AG04450 (cell line): ENCODE measurements at regions not wholly inside any gene's neighbourhood (a gene's known extent, or its start where the extent isn't known, plus 50 kb on each side); places are given as distances from the start of the nearest gene placed in this dataset.

ENCODE experiments used
- CTCF ChIA-PET: fragments of 300-600, 350-600 bp; formaldehyde crosslinking; extraction: SDS; loops from one replicate; lab custom pipeline; 2022; ENCODE audit warnings: antibody characterized with exemption, inconsistent platforms; lab: Charles Lee
- POLR2A ChIA-PET: fragments of 350-600 bp; formaldehyde crosslinking; extraction: SDS; loops from one replicate; lab custom pipeline; 2021; ENCODE audit warnings: antibody characterized with exemption, inconsistent platforms; lab: Yijun Ruan, JAX
- DNase-seq: peaks from one replicate; pipeline ENCODE4 v3.0.0-alpha.2; 2011; ENCODE audit warnings: low read depth, low spot score
- H3K27ac ChIP-seq: one replicate; pipeline ENCODE4 v1.5.1; 2012; ENCODE audit warnings: low read depth, low read length, control low read depth
- H3K27me3 ChIP-seq: one replicate; pipeline ENCODE4 v1.6.0; 2012; ENCODE audit warnings: low read length; ENCODE audit not compliant: control insufficient read depth, insufficient read depth
- H3K4me3 ChIP-seq: 2 replicates; pipeline ENCODE4 v1.5.1; 2011; ENCODE audit warnings: mild to moderate bottlenecking, low read depth, low read length, control low read depth
- H3K9me3 ChIP-seq: 2 replicates; pipeline ENCODE4 v1.5.1; 2012; ENCODE audit warnings: low read length; ENCODE audit not compliant: control insufficient read depth, insufficient read depth
- CTCF ChIP-seq: IDR thresholded peaks from 2 replicates; pipeline ENCODE4 v1.5.1; 2011; ENCODE audit warnings: low read depth, low read length, control low read depth, inconsistent platforms

GRCh38 chr2:7405861-7406715 lies 488.9 kb downstream of the RNF144A start:
- Histone ChIP-seq H3K27ac (no peak overlapping the region), H3K27me3 (peaks cover 2% of the 10 kb centered on the region), H3K4me3 (no peak overlapping the region), H3K9me3 (no peaks in the 10 kb centered on the region)
- no peak for DNase-seq
- ChIA-PET CTCF (no interaction called here), POLR2A (no interaction called here)
- no peak for TF ChIP-seq CTCF

GRCh38 chr2:7407001-7407400 lies 489.8 kb downstream of the RNF144A start:
- POLR2A ChIA-PET, result no interaction called here
- Histone ChIP-seq H3K27ac (no peak overlapping the region), H3K9me3 (no peaks in the 10 kb centered on the region), H3K4me3 (no peak overlapping the region), H3K27me3 (peaks cover 2% of the 10 kb centered on the region)
- no peak for TF ChIP-seq CTCF
- no peak for DNase-seq
- CTCF ChIA-PET, result no interaction called here

GRCh38 chr2:7407906-7408680 lies 490.9 kb downstream of the RNF144A start:
- CTCF ChIA-PET, result no interaction called here
- no peak for TF ChIP-seq CTCF

GRCh38 chr2:7411691-7412090 lies 494.5 kb downstream of the RNF144A start:
- no peak for DNase-seq
- no peak for TF ChIP-seq CTCF

More at GRCh38 chr2:7407906-7408680, 490.9 kb downstream of the RNF144A start:
- no peak overlapping the region for H3K4me3 ChIP-seq
- no peak overlapping the region for H3K27ac ChIP-seq
- no peak for DNase-seq
- H3K27me3 ChIP-seq, result peaks cover 2% of the 10 kb centered on the region
- POLR2A ChIA-PET, result no interaction called here
- no peaks in the 10 kb centered on the region for H3K9me3 ChIP-seq

More at GRCh38 chr2:7411691-7412090, 494.5 kb downstream of the RNF144A start:
- POLR2A ChIA-PET, result no interaction called here
- CTCF ChIA-PET, result no interaction called here
- H3K4me3 ChIP-seq, result no peak overlapping the region
- no peak overlapping the region for H3K27ac ChIP-seq
- peaks cover under 1% of the 10 kb centered on the region for H3K27me3 ChIP-seq
- no peaks in the 10 kb centered on the region for H3K9me3 ChIP-seq
